B cell (primary cell): ENCODE measurements at regions not wholly inside any gene's neighbourhood (a gene's known extent, or its start where the extent isn't known, plus 50 kb on each side); places are given as distances from the start of the nearest gene placed in this dataset.

Source experiments
- ATAC-seq: fragments of 200-7000 bp; cut with Tn5 transposase; one replicate; pipeline ENCODE4 v1.10.0; 2021; ENCODE audit warnings: low read depth, mild to moderate bottlenecking, moderate number of reproducible peaks, moderate library complexity
- CTCF ChIA-PET: fragments of 350-600 bp; sonication (Branson Sonifier 250); formaldehyde crosslinking; loops from one replicate; lab custom pipeline; 2021; ENCODE audit warnings: antibody characterized with exemption, inconsistent platforms; lab: Charles Lee
- POLR2A ChIA-PET: fragments of 350-600 bp; sonication (Branson Sonifier 250); formaldehyde crosslinking; loops from one replicate; lab custom pipeline; 2021; ENCODE audit warnings: antibody characterized with exemption; lab: Charles Lee
- DNase-seq: peaks from one replicate; pipeline ENCODE4 v3.0.0; 2013
- H2AFZ ChIP-seq: 2 replicates; pipeline ENCODE4 v1.6.1; 2012; ENCODE audit warnings: mild to moderate bottlenecking, low read depth, low read length; ENCODE audit not compliant: insufficient read depth, poor library complexity, severe bottlenecking
- H3K27ac ChIP-seq, 2 donors: 1 replicate in 1 of 2; 2 replicates in 1 of 2; pipeline ENCODE4 v1.5.1; 2012 to 2013; ENCODE audit warnings: low read length in 2 of 2, mild to moderate bottlenecking in 2 of 2, moderate library complexity in 1 of 2
- H3K27me3 ChIP-seq, 4 experiments: fragments of 200-600 bp in 1 of 4; sonication (generic) in 1 of 4; replicated peaks in 1 of 4; 1 replicate in 2 of 4; 2 replicates in 2 of 4; pipeline versions ENCODE4 v1.6.1 to v1.7.0; 2013 to 2016; ENCODE audit warnings: low read length in 3 of 4, mild to moderate bottlenecking in 2 of 4, mixed read lengths in 1 of 4, moderate library complexity in 1 of 4; ENCODE audit not compliant: insufficient read depth in 4 of 4, control insufficient read depth in 3 of 4; ENCODE audit errors: control extremely low read depth in 1 of 4
- H3K36me3 ChIP-seq, 2 experiments: replicated peaks in 1 of 2; 1 replicate in 1 of 2; 2 replicates in 1 of 2; pipeline versions ENCODE4 v1.6.1 to v1.7.1; 2013; ENCODE audit warnings: low read length in 1 of 2; ENCODE audit not compliant: insufficient read depth in 2 of 2, control insufficient read depth in 1 of 2; ENCODE audit errors: control extremely low read depth in 1 of 2, extremely low read depth in 1 of 2
- H3K4me1 ChIP-seq, 2 donors: fragments of 200-600 bp in 1 of 2; sonication (generic) in 1 of 2; 1 replicate in 1 of 2; 2 replicates in 1 of 2; pipeline versions ENCODE4 v1.5.1 to v1.6.1; 2013 to 2017; ENCODE audit warnings: low read length in 2 of 2; ENCODE audit not compliant: control insufficient read depth in 2 of 2, insufficient read depth in 2 of 2
- H3K4me2 ChIP-seq: replicated peaks from 2 replicates; pipeline ENCODE3; 2012; ENCODE audit warnings: mild to moderate bottlenecking, low read depth, low read length; ENCODE audit not compliant: poor library complexity, severe bottlenecking
- H3K4me3 ChIP-seq, 5 experiments: fragments of 200-600 bp in 1 of 5; sonication (generic) in 1 of 5; 1 replicate in 3 of 5; 2 replicates in 2 of 5; pipeline versions ENCODE4 v1.5.1 to v1.7.0; 2011 to 2016; ENCODE audit warnings: low read length in 4 of 5, mild to moderate bottlenecking in 4 of 5, low read depth in 2 of 5, control low read depth in 1 of 5, moderate library complexity in 1 of 5; ENCODE audit not compliant: insufficient read depth in 1 of 5; ENCODE audit errors: control extremely low read depth in 1 of 5, extremely low read depth in 1 of 5
- H3K79me2 ChIP-seq: fragments of 200-600 bp; sonication (generic); one replicate; pipeline ENCODE4 v1.6.0; 2016; ENCODE audit warnings: low read length; ENCODE audit not compliant: control insufficient read depth, insufficient read depth
- H3K9ac ChIP-seq: fragments of 200-600 bp; sonication (generic); 2 replicates; pipeline ENCODE4 v1.6.1; 2017; ENCODE audit warnings: mild to moderate bottlenecking, low read length, moderate library complexity
- H3K9me3 ChIP-seq, 3 donors: one replicate each; pipeline versions ENCODE4 v1.6.1 to v1.7.1; 2013; ENCODE audit warnings: low read length in 2 of 3; ENCODE audit not compliant: control insufficient read depth in 2 of 3, insufficient read depth in 1 of 3; ENCODE audit errors: control extremely low read depth in 1 of 3
- H4K20me1 ChIP-seq: 2 replicates; pipeline ENCODE4 v1.6.0; 2012; ENCODE audit warnings: mild to moderate bottlenecking, low read length; ENCODE audit not compliant: insufficient read depth, control insufficient read depth, poor library complexity, severe bottlenecking
- H3K27ac Mint-ChIP-seq: one replicate; pipeline ENCODE4 v1.8.0; 2021; ENCODE audit warnings: mixed read lengths
- H3K27me3 Mint-ChIP-seq: one replicate; pipeline ENCODE4 v1.8.0; 2021; ENCODE audit warnings: mixed read lengths
- H3K4me1 Mint-ChIP-seq: one replicate; pipeline ENCODE4 v1.8.0; 2021; ENCODE audit warnings: mixed read lengths
- H3K4me3 Mint-ChIP-seq: one replicate; pipeline ENCODE4 v1.8.0; 2021; ENCODE audit warnings: mixed read lengths
- H3K9me3 Mint-ChIP-seq: one replicate; pipeline ENCODE4 v1.8.0; 2022; ENCODE audit warnings: mixed read lengths; ENCODE audit not compliant: insufficient read depth
- CTCF ChIP-seq: fragments of 200-600 bp; IDR thresholded peaks from one replicate; pipeline ENCODE4 v1.8.0; 2022; ENCODE audit warnings: antibody characterized with exemption, mild to moderate bottlenecking
- EZH2 ChIP-seq: IDR thresholded peaks from 2 replicates; pipeline ENCODE4 v1.6.1; 2012; ENCODE audit warnings: borderline replicate concordance, low read depth, mild to moderate bottlenecking, moderate library complexity, low read length; ENCODE audit not compliant: insufficient read depth, poor library complexity, severe bottlenecking
- WGBS: methylation state at CpG from one replicate; pipeline ENCODE4 v1.1.5; 2013; ENCODE audit warnings: missing lambda C conversion rate; ENCODE audit not compliant: insufficient coverage; 5-methylcytosine and 5-hydroxymethylcytosine counted together
- intact Hi-C: fragments of 100-400 bp; cut with micrococcal nuclease; formaldehyde crosslinking; loops from one replicate; pipeline ENCODE4 v1.10.0; 2022

- DNase-seq: no peak
- no peaks in the 10 kb centered on the region for H4K20me1 ChIP-seq
- no peaks in the 10 kb centered on the region for H3K9me3 ChIP-seq
- no peak for ATAC-seq
- H3K36me3 ChIP-seq: no peaks in the 10 kb centered on the region
- H3K27me3 ChIP-seq: no peaks in the 10 kb centered on the region
- TF ChIP-seq EZH2 (no peak), CTCF (no peak)
- no peak overlapping the region for H3K4me3 Mint-ChIP-seq
- H3K9ac ChIP-seq: no peak overlapping the region
- no peaks in the 10 kb centered on the region for H3K4me1 ChIP-seq
- no peak overlapping the region for H3K4me2 ChIP-seq
- ChIA-PET CTCF (no interaction called here), POLR2A (no interaction called here)
- no peak overlapping the region for H3K4me3 ChIP-seq
- no peaks in the 10 kb centered on the region for H3K79me2 ChIP-seq
- no peaks in the 10 kb centered on the region for H3K27me3 Mint-ChIP-seq
- H3K9me3 Mint-ChIP-seq: no peaks in the 10 kb centered on the region
- H3K4me1 Mint-ChIP-seq: no peaks in the 10 kb centered on the region
- intact Hi-C loops: no loop called here
- no peak overlapping the region for H3K27ac ChIP-seq
- H2AFZ ChIP-seq: no peak overlapping the region
- H3K27ac Mint-ChIP-seq: no peak overlapping the region
Measured at GRCh38 chr2:138335036-138335435, 166.5 kb upstream of the SPOPL start.

- Mint-ChIP-seq H3K4me1 (no peaks in the 10 kb centered on the region), H3K9me3 (no peaks in the 10 kb centered on the region), H3K27ac (no peak overlapping the region), H3K27me3 (no peaks in the 10 kb centered on the region), H3K4me3 (no peak overlapping the region)
- no peaks in the 10 kb centered on the region for H3K36me3 ChIP-seq
- H3K27me3 ChIP-seq: no peaks in the 10 kb centered on the region
- H3K79me2 ChIP-seq: no peaks in the 10 kb centered on the region
- intact Hi-C loops: no loop called here
- no peak overlapping the region for H2AFZ ChIP-seq
- H4K20me1 ChIP-seq: no peaks in the 10 kb centered on the region
- H3K9me3 ChIP-seq: no peaks in the 10 kb centered on the region
- TF ChIP-seq EZH2 (no peak), CTCF (no peak)
- ATAC-seq: no peak
- H3K4me3 ChIP-seq: no peak overlapping the region
- H3K4me2 ChIP-seq: no peak overlapping the region
- H3K4me1 ChIP-seq: no peaks in the 10 kb centered on the region
- no CpG with 5 or more reads among the region's 2 CpGs for WGBS
- ChIA-PET POLR2A (no interaction called here), CTCF (no interaction called here)
- no peak for DNase-seq
- no peak overlapping the region for H3K9ac ChIP-seq
- H3K27ac ChIP-seq: no peak overlapping the region
Measured at GRCh38 chr2:138336146-138336545, 165.4 kb upstream of the SPOPL start.
